ENCODE measurements at regions not wholly inside any gene's neighbourhood (a gene's known extent, or its start where the extent isn't known, plus 50 kb on each side); places are given as distances from the start of the nearest gene placed in this dataset.

DNA sequence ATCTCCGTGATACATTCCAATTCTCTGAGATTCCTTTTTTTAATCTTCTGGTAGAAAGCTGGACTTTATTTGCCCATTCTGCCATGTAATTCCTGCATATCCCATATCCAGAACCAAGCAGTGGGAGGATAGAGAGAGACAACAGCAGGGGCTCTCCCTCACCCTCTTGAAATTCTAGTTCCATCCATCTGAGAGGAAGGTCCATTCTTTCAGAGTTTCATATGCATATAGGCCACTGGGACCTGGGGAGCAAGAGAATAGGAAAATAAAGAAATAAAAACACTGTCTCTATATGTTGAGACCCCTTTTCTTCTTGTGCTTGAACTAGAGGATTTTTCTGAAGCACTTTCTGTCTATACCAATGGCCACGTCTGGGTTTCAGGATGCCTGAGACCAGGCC is 147.9 kb upstream of the STMND1 start:
- no peak for DNase-seq
- no peaks in the 10 kb centered on the region for H3K4me1 ChIP-seq (ENCODE audit: insufficient read depth, low read length)
- no peak overlapping the region for H3K27ac ChIP-seq (ENCODE audit: low read length)
- no peaks in the 10 kb centered on the region for H4K20me1 ChIP-seq (ENCODE audit: insufficient read depth, low read length)
- H3K4me3 ChIP-seq (ENCODE audit: low read depth in 1 of 2, low read length in 2 of 2), result no peak overlapping the region
- no peaks in the 10 kb centered on the region for H3K36me3 ChIP-seq (ENCODE audit: insufficient read depth, low read length)
- no peak overlapping the region for H3K4me2 ChIP-seq (ENCODE audit: insufficient read depth, low read length)
- H3K9ac ChIP-seq (ENCODE audit: low read depth, low read length), result no peak overlapping the region
- H3K27me3 ChIP-seq (ENCODE audit: insufficient read depth, low read length, poor library complexity), result no peaks in the 10 kb centered on the region
- no peak for ATAC-seq (ENCODE audit: insufficient read depth, low read depth)
- H3K9me3 ChIP-seq (ENCODE audit: insufficient read depth, low read length, severe bottlenecking), result no peaks in the 10 kb centered on the region
- H3K79me2 ChIP-seq (ENCODE audit: insufficient read depth, low read length), result no peaks in the 10 kb centered on the region
- TF ChIP-seq CTCF (IDR thresholded peaks at IDR 0.05; ENCODE audit: borderline replicate concordance, extremely low read depth, low read length, poor library complexity, severe bottlenecking) (no peak), EZH2 (IDR thresholded peaks at IDR 0.05; ENCODE audit: borderline replicate concordance, low read depth, low read length, severe bottlenecking) (no peak)
- no peak overlapping the region for H2AFZ ChIP-seq (ENCODE audit: low read depth, low read length)

DNA sequence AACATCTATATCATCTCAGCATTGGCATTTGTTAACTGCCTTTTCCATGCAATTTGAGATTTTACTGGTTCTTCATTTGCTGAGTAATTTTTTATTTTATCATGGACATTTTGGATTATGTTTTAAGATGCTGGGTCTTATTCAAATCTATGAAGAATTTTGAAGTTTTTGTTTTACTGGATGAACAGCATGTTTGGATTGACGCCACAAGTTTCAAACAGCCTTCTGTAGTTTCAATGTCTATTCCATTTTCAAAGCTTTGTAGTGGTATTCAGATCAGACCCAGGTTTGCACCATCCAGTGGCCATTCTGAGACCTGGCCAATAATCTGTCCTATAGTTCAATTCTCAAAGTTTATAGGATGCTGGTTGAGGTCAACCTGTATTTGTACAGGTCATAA is 148.4 kb upstream of the STMND1 start:
- ATAC-seq (ENCODE audit: insufficient read depth, low read depth), result no peak
- Histone ChIP-seq H3K79me2 (ENCODE audit: insufficient read depth, low read length) (no peaks in the 10 kb centered on the region), H2AFZ (ENCODE audit: low read depth, low read length) (no peak overlapping the region), H3K27ac (ENCODE audit: low read length) (no peak overlapping the region), H3K4me1 (ENCODE audit: insufficient read depth, low read length) (no peaks in the 10 kb centered on the region), H3K9ac (ENCODE audit: low read depth, low read length) (no peak overlapping the region), H3K4me3 (ENCODE audit: low read depth in 1 of 2, low read length in 2 of 2) (no peak overlapping the region), H3K9me3 (ENCODE audit: insufficient read depth, low read length, severe bottlenecking) (no peaks in the 10 kb centered on the region), H3K4me2 (ENCODE audit: insufficient read depth, low read length) (no peak overlapping the region), H4K20me1 (ENCODE audit: insufficient read depth, low read length) (no peaks in the 10 kb centered on the region), H3K36me3 (ENCODE audit: insufficient read depth, low read length) (no peaks in the 10 kb centered on the region), H3K27me3 (ENCODE audit: insufficient read depth, low read length, poor library complexity) (no peaks in the 10 kb centered on the region)
- TF ChIP-seq EZH2 (IDR thresholded peaks at IDR 0.05; ENCODE audit: borderline replicate concordance, low read depth, low read length, severe bottlenecking) (no peak), CTCF (IDR thresholded peaks at IDR 0.05; ENCODE audit: borderline replicate concordance, extremely low read depth, low read length, poor library complexity, severe bottlenecking) (no peak)
- DNase-seq, result no peak

- DNase-seq, result no peak
- no peak overlapping the region for H3K4me3 ChIP-seq (ENCODE audit: low read depth in 1 of 2, low read length in 2 of 2)
These were observed 150.9 kb upstream of the STMND1 start for GRCh38 chr6:16950825-16951495.

More at GRCh38 chr6:16950825-16951495, 150.9 kb upstream of the STMND1 start:
- Histone ChIP-seq H3K27me3 (ENCODE audit: insufficient read depth, low read length, poor library complexity) (no peaks in the 10 kb centered on the region), H3K4me1 (ENCODE audit: insufficient read depth, low read length) (no peaks in the 10 kb centered on the region), H3K9ac (ENCODE audit: low read depth, low read length) (no peak overlapping the region), H3K79me2 (ENCODE audit: insufficient read depth, low read length) (no peaks in the 10 kb centered on the region), H3K9me3 (ENCODE audit: insufficient read depth, low read length, severe bottlenecking) (no peaks in the 10 kb centered on the region), H2AFZ (ENCODE audit: low read depth, low read length) (no peak overlapping the region), H3K27ac (ENCODE audit: low read length) (no peak overlapping the region), H3K36me3 (ENCODE audit: insufficient read depth, low read length) (no peaks in the 10 kb centered on the region), H3K4me2 (ENCODE audit: insufficient read depth, low read length) (no peak overlapping the region), H4K20me1 (ENCODE audit: insufficient read depth, low read length) (no peaks in the 10 kb centered on the region)
- no peak for ATAC-seq (ENCODE audit: insufficient read depth, low read depth)
- TF ChIP-seq EZH2 (IDR thresholded peaks at IDR 0.05; ENCODE audit: borderline replicate concordance, low read depth, low read length, severe bottlenecking) (no peak), CTCF (IDR thresholded peaks at IDR 0.05; ENCODE audit: borderline replicate concordance, extremely low read depth, low read length, poor library complexity, severe bottlenecking) (no peak)
